ENCODE measurements at regions not wholly inside any gene's neighbourhood (a gene's known extent, or its start where the extent isn't known, plus 50 kb on each side); places are given as distances from the start of the nearest gene placed in this dataset.
"Not testable (repeated sequence)": the region's sequence is repeated elsewhere in the genome, so short reads cannot be mapped to it uniquely, and the experiment has no call there.

- no peak for DNase-seq
These were observed 151.0 kb upstream of the RAB4A start for GRCh38 chr1:229119876-229120275.

- no peak for DNase-seq
These were observed 149.0 kb upstream of the RAB4A start for GRCh38 chr1:229121845-229122436.

GRCh38 chr1:229122606-229123005, 148.3 kb upstream of the RAB4A start:
- no peak for DNase-seq

- no peak for DNase-seq
These were observed 146.8 kb upstream of the RAB4A start for GRCh38 chr1:229124116-229124515.

- DNase-seq, result no peak
These were observed 146.3 kb upstream of the RAB4A start for GRCh38 chr1:229124520-229125124.

- DNase-seq, result no peak
These were observed 143.6 kb upstream of the RAB4A start for GRCh38 chr1:229127301-229127700.

- DNase-seq, result no peak
These were observed 142.8 kb upstream of the RAB4A start for GRCh38 chr1:229128066-229128608.

GRCh38 chr1:229129301-229130027, 141.4 kb upstream of the RAB4A start:
- DNase-seq, result no peak

- no peak for DNase-seq
These were observed 140.8 kb upstream of the RAB4A start for GRCh38 chr1:229130028-229130668.

- no peak for DNase-seq
These were observed 139.4 kb upstream of the RAB4A start for GRCh38 chr1:229131243-229132105.

- DNase-seq, result no peak
These were observed 138.8 kb upstream of the RAB4A start for GRCh38 chr1:229132106-229132443.

GRCh38 chr1:229132706-229133105, 138.2 kb upstream of the RAB4A start:
- no peak for DNase-seq

GRCh38 chr1:229133151-229133550, 137.8 kb upstream of the RAB4A start:
- DNase-seq, result no peak

- DNase-seq, result no peak
These were observed 137.1 kb upstream of the RAB4A start for GRCh38 chr1:229133811-229134210.

GRCh38 chr1:229134381-229135217, 136.3 kb upstream of the RAB4A start:
- DNase-seq, result not testable (repeated sequence)

GRCh38 chr1:229135773-229136172, 135.1 kb upstream of the RAB4A start:
- no peak for DNase-seq

GRCh38 chr1:229136822-229137221, 134.1 kb upstream of the RAB4A start:
- no peak for DNase-seq

GRCh38 chr1:229137271-229137670, 133.6 kb upstream of the RAB4A start:
- DNase-seq, result no peak

- DNase-seq, result no peak
These were observed 132.9 kb upstream of the RAB4A start for GRCh38 chr1:229138058-229138457.

- no peak for DNase-seq
These were observed 131.4 kb upstream of the RAB4A start for GRCh38 chr1:229139331-229140118.

- no peak for DNase-seq
These were observed 130.9 kb upstream of the RAB4A start for GRCh38 chr1:229140119-229140396.
